GM12872 (cell line): ENCODE measurements at regions not wholly inside any gene's neighbourhood (a gene's known extent, or its start where the extent isn't known, plus 50 kb on each side); places are given as distances from the start of the nearest gene placed in this dataset.

Experiments used
- TF ChIP-seq, protein P1 (sequence below): IDR thresholded peaks from 3 replicates; pipeline ENCODE4 v1.5.1; 2011; ENCODE audit warnings: low read depth, mild to moderate bottlenecking, low read length, moderate library complexity; ENCODE audit not compliant: insufficient read depth

DNA sequence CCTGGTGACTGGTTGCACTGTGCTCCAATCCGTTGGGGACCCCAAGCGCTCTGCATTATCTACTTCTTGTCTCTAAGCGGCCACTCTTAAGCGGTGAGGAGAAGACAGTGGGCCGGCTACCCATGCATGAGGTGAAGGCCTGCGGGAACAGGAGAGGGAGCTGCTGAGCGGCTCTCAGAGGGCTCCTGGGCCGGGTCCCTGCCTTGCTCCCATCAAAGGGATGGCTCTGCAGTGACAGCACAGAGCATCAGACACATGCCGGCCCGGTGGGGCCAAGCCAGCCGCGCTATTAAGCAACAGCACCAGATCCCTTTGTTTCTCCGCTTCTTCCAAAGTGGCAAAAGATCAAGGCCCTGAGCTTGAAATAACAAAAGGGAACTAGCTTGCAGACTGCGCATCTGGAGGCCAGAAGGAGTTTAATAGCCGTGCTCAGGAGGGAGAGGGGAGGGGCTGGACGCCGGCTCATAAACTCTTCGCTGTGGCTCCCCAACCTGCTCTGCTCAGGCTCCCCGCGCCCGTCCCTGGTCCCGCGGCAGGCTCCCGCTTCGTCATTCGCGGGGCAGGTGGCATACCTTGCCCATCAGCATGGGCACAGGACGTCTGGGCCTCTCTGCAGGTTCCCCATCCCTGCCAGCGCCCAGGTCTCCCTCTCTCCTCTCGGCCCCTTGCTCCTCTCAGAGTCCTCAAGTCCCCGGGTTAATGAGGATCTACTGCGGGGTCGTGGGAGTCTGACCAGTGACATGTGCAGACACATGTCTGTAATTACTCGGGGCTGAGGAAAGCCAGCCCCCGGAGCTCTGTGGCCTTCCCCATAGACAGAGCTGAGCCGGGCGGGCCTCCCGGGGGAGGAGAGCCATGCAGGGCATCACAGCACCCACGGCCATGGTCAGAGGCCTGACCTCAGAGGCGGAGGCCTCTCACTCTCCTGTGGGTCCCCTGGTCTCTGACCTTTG is 96.7 kb downstream of the ASB1 start:
- TF ChIP-seq, protein P1, sequence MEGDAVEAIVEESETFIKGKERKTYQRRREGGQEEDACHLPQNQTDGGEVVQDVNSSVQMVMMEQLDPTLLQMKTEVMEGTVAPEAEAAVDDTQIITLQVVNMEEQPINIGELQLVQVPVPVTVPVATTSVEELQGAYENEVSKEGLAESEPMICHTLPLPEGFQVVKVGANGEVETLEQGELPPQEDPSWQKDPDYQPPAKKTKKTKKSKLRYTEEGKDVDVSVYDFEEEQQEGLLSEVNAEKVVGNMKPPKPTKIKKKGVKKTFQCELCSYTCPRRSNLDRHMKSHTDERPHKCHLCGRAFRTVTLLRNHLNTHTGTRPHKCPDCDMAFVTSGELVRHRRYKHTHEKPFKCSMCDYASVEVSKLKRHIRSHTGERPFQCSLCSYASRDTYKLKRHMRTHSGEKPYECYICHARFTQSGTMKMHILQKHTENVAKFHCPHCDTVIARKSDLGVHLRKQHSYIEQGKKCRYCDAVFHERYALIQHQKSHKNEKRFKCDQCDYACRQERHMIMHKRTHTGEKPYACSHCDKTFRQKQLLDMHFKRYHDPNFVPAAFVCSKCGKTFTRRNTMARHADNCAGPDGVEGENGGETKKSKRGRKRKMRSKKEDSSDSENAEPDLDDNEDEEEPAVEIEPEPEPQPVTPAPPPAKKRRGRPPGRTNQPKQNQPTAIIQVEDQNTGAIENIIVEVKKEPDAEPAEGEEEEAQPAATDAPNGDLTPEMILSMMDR = no peak

DNA sequence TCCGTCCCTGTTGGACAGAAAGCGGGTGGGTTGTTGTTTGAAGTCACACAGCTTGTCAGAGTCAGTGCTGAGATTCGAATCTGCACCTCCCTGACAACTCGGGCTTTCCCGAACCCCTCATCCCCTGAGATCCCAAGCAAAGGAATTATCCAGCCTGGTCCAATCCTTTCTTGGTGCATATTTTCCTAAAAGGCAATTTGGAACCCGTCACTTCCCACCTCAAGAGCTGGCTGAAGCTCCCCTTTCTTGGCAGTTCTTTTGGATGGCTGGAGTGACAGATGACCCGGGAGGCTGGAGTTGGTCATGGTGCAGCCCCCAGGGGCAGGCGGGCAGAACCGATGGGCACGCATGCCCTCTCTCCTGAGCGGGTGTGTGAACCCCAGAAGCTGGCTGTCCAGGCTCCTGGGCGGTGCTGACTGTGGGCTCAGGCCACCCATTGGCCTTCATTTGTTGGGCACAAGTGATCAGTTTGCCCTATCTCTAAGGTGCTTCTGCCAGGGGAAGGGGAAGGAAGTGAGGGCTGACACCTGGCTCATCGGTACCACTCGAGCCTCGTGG is 97.8 kb downstream of the ASB1 start:
- TF ChIP-seq, protein P1 = no peak

DNA sequence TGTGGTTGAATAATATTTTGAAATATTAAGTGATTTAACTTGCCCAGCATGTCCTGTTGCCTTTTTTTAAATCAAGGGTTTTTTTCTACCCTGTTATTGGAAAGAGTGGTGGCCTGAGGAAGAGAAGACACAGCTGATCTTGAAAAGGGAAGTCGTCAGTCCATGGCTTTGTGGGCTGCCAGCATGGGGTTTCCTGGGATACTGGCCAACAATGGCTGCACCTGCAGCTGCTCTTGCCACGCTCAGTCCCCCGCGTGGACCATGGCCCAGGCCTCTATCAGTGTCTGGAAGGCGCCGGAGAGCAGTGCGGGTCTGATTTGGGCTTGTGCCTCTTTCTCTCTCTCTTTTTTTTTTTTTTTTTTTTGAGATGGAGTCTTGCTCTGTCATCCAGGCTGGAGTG is 99.3 kb downstream of the ASB1 start:
- TF ChIP-seq, protein P1 = no peak

DNA sequence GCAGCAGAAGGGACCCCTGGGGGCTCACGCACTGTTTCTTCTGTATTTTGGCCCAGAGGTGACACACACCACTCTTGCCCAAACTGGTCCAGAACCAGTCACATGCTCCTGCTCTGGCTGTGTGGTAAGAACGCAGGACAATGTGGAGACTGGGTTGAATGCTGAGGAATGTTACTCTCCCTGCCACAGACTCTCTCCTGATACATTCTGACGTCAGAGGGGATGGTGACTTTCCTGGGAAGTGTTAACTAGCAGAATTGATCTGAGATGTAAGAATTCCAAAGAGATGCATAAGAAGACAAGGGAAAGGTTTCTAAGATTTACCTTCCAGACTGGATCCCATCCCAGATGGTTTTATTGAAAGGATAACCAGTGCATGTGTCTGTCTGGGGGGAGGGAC is 100.8 kb downstream of the ASB1 start:
- TF ChIP-seq, protein P1 = no peak

DNA sequence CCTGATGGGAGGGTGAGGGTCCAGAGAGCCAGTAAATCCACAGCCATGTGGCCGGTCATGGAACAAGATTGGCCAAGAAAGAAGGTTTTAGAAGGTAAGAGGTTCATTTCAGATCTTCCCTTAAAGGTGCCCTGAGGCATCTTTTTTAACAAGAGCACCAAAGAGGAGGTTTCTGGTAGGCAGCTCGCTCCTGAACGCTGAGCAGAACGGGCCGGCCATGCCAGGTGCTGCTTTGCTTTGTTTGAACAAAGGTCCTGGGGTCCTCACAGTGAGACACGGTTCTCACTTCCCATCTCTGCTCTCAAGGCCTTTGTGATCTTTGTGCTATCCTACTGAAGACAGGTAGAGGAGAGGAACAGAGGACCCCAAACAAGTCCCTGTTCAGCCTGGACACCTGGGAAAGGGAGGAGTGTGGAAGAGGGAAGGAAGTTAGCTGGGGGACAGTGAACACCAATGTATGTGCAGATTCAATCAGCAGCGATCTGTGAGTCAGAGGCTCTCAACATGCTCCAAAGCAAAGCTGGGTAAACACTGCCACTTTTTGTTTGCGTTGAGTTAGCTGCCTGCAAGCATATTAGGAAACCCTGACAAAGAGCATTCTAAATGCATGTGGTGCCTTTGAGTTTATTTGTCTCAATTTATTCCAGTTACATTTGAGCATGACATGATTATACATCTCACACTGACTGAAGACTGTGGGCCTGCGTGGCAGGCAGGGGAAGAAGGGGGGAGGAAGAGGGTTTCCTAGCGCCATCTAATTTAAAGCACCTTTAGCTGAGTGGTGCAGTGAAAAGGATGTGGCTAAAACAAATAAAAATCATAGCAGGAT is 102.4 kb downstream of the ASB1 start:
- TF ChIP-seq, protein P1 = no peak

DNA sequence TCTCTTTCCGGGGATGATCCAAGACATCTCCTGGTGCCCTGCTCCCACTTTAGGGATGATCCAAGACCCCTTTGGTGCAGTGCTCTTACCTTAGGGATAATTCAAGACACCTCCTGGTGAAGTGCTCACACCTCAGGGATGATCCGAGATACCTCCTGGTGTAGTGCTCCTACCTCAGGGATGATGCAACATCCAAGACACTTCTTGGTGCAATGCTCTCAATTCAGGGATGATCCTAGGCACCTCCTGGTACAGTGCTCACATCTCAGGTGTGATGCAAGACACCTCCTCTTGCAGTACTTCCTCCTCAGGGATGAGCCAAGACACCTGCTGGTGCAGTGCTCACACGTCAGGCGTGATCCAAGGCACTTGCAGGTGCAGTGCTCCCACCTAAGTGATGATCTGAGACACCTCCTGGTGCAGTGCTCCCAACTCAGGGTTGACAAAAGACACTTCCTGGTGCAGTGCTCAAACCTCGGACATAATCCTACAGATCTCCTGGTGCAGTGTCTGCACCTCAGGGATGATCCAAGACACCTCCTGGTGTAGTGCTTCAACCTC is 122.3 kb downstream of the ASB1 start:
- TF ChIP-seq, protein P1 = no peak

DNA sequence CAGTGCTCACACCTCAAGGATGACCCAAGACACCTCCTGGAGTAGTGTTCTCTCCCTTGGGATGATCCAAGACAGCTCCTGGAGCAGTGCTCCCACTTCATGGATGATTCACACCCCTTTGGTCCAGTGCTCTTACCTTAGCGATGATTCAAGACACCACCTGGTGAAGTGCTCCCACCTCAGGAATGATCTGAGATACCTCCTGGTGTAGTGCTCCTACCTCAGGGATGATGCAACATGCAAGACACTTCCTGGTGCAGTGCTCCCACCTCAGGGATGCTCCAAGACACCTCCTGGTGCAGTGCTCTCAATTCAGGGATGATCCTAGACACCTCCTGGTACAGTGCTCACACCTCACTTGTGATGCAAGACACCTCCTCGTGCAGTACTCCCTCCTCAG is 123.1 kb downstream of the ASB1 start:
- TF ChIP-seq, protein P1 = no peak
